Muscle of arm (tissue), 1 donor: ENCODE measurements at regions not wholly inside any gene's neighbourhood (a gene's known extent, or its start where the extent isn't known, plus 50 kb on each side); places are given as distances from the start of the nearest gene placed in this dataset.
"Not testable (repeated sequence)": the region's sequence is repeated elsewhere in the genome, so short reads cannot be mapped to it uniquely, and the experiment has no call there.

ENCODE experiments used
- DNase-seq: peaks from one replicate; pipeline ENCODE4 v3.0.0-alpha.2; 2013

DNA sequence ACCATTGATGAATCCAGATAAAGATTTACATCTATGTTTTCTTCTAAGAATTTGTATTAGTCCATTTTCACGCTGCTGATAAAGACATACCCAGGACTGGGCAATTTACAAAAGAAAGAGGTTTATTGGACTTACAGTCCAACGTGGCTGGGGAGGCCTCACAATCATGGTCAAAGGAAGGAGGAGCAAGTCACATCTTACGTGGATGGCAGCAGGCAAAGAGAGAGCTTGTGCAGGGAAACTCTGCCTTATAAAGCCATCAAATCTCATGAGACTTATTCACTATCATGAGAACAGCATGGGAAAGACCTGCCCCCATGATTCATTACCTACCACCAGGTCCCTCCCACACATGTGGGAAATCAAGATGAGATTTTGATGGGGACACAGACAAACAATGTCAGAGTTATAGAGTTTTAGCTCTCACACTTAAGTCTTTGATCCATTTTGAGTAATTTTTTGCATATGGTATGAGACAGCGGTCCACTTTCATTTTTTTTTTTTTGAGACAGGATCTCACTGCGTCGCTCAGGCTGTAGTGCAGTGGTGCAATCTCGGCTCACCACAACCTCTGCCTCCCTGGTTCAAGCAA, 53.5 kb upstream of the JADE2 start:
- not testable (repeated sequence) for DNase-seq

DNA sequence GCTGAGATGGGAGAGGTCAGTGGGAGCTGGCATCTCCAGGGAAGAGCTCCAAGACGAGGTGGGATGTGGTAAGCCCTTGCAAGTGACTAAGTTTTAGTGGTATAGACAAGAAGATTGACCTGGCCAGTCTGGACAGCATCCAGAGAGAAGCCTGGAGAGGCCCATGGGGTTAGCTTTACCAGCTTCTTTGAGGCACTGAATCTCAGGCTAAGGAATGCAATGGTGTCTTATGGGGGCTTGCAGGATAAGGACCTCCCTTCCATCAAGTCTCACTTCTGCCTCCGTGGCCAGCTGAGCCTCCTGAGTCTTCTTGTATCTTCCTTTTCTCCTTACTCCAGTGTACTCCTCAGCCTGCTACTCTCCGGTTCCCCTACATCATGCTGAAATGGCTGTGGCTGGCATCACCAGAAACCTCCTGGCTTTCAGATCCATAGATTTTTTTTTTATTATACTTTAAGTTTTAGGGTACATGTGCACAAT, 56.5 kb upstream of the JADE2 start:
- DNase-seq, result no peak

DNA sequence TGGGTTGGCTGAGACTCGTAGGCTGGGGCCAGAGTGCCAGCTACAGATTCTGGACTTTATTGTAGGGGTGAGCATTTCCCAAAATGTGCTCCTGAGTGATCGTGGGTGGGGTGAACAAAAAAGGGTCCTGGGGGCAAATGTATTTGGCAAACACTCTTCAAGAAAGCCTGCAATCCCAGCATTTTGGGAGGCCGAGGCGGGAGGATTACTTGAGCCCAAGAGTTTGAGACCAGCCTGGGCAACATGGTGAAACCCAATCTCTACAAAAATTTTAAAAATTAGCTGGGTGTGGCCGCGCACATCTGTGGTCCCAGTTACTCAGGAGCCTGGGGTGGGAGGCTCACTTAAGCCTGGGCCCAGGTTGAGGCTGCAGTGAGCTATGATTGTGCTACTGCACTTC, 55.5 kb upstream of the CDKN2AIPNL start:
- DNase-seq, result no peak

DNA sequence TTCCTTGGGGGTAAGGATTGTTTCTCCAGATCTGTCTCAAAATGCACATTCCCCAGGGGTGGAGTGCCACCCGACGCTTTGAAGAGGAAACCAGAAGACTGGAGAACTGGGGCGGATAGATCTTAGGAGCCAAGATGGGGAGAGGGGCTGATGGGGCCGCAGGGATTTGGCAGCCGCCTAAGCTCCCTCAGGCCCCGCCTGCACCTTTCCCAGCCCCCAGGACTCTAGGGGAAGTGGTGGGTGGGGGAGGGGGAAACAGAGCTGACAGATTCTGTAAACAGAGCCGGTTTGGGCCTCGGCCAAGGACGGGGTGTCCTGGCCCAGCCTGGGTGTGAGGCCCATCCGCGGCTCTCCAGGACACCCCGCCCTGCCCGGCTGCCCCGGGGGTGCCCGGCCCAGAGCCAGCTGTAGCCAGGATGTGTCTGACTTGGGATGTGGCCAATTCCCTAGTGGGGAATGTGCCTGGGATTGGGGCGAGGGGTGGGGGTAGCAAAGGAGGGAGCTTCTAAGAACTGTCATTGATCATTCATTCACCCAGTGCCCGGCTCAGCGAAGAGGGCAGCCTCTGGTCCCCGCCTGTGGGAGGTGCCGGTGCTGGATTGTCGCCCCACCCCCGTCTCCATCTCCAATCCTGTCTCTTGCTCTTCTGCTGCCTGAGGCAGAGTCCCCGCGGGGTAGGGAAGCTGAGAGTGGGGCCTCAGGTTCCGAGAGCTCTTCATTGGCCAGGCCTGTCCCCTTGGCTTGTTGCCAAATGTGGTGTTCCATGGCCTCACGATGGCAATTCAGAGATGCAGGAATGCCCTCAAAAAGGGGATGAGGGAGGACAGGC, 54.8 kb upstream of the CDKN2AIPNL start:
- DNase-seq, result peak; percentile 39

DNA sequence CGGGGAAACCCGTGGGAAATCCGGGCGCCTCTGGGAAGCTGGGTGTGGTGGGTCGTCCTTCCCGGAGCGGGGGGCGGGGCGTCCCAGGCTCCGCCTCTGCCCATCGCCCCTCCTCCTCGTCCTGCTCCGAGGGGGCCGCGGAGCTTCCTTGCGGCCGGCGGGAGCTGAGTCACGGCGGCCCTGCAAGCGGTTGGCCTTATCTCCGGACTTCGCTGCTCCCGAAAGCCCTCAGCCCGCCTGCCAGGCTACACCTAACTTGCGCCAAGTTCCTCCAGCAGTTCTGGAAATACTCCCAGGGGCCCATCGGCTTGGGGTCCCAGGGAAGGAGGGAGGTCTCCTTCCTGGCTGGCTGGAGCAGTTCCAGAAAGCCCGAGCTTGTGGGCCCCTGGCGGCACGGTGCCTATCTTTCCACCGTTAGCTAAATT, 54.1 kb upstream of the CDKN2AIPNL start:
- peak; percentile 32 for DNase-seq

DNA sequence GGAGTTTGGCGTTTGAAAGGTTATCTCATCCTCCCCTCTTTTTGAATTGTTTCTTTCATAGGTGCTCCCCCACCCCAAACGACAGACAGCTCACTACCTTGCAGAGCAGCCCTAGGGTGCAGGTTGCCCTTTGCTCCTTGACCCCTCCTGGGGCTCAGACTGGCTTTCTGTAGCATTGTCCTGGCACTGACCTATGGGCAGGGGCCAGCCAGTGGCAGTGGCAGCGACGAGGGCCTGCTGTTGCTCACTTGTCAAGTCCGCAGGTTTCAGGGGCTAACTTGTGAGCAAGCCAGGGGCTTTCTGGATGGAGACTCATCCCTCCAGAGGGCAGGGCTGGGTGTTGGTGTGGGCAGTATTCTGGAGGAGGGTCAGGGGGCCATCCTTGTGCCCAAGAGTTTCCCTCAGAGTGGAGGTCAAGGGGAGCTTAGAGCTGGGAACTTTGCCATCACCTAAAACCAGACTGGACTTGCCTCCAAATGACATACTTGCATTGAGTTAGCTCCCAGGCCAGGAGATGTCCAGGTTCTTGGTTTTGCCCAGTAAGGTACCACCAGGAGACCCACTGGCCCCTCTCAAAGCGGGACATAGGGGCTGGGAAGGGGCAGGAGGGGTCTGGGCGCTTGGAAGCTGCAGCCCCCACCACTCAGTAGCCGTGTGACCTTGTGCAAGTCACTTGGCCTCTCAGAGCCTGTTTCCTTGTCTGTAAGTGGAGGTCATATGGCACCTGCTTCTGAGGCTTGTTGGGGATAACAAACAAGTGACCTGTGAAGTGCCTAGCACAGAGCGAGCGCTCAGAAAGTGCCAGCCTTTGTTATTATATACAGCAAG, 53.5 kb upstream of the CDKN2AIPNL start:
- DNase-seq, result no peak

DNA sequence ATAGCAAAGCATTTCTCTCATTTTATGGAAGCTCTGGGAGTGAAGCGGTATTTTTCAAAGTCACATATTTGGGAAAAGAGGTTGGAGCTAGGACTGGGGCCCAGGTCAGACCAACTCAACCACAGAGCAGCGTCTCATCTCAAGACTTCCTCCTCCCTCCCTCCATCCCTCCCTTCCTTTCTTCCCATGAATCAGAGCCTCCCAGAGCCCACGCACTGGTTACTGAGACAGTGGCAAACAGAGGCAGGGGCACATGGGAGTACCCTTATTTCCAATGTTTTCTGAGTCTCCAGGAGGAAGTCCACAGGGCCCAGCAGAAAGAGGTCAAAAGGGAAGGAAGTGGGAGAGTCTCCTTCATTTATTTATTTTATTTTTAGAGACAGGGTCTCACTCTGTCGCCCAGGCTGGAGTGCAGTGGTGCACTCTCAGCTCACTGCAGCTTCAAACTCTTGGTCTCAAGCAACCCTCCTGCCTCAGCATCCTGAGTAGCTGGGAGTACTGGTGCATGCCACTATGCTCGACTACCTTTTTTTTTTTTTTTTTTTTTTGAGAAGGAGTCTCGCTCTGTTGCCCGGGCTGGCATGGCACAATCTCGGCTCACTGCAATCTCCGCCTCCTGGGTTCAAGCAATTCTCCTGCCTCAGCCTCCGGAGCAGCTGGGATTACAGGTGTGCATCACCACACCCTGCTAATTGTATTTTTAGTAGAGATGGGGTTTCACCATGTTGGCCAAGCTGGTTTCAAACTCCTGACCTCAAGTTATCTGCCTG, 52.5 kb upstream of the CDKN2AIPNL start:
- DNase-seq, result no peak

DNA sequence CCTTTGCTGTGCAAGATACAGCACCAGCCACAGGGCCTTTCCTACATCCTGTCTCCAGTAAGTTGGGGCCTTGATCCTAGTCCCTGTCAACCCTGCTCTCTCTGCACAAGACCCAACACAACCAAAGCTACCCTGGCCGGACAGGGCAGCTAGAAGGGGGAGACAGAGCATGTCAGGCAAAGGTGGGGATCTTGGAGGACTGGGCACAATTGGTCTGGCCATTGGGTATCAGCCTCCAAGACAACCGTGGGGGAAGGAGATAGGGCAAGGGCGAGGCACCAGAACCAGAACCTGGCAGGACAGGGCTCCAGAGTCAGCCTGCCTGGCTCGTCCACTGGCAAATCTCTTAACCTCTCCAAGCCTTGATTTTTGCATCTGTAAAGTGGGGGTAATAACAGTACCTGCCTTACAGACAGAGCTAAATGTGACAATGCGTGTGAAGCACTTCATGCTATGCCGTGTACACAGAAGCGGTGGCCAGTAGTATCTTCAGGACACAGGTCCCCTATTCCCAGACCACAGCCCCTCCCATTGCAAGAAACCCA, 51.6 kb upstream of the CDKN2AIPNL start:
- DNase-seq, result no peak

DNA sequence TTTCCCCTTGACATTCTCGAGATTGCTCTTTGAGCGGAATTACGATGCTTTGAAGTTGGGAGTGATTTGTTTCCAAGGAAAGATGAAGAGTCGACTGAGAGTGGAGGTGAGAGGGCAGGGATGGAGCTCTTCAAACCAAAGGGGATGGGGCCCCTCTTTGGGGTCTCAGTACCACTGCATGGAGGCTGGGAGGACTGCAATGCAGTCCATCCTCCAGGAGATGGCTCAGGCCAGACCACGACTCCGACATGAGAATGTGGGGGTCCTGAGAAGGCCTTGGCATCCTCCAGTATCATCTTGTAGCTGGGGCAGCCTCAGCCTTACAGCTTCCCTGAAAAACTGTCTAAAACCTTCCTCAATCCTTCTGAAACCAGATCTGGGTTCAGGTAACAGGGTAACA, 51.1 kb upstream of the CDKN2AIPNL start:
- no peak for DNase-seq

DNA sequence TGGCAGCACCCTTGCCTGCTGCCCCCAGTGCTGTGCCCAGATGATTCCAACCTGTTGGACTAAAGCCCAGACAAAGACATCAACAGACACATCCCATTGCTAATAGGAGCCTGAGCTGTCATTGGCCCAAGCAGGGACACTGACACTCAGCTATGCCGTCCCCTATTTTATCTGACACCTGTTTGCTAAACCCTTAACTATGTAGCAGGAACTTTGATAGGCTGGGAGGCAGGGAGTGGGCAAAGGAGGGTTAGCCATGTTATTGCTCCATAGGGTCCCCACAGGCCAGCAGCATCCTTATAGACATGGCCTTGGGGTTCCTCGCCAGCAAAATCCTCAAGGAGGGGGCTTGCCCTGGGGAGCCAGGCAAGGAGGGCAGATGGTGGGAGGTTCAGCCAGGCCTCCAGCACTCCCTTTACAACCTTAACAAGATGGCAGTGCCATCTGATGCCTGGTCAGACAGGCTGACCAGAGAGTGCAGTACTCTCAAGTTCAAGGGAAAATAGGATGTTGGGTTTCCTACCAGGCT, 50.4 kb upstream of the CDKN2AIPNL start:
- DNase-seq, result no peak
